Activated naive CD8-positive, alpha-beta T cell treated with anti-CD3 and anti-CD28 coated beads, Interleukin-2, amount 50 U/mL, for 24 hours (primary cell): ENCODE measurements at regions not wholly inside any gene's neighbourhood (a gene's known extent, or its start where the extent isn't known, plus 50 kb on each side); places are given as distances from the start of the nearest gene placed in this dataset.
A peak's percentile ranks its signal among the peaks of the same experiment; 100 is the strongest.
"Not testable (repeated sequence)": the region's sequence is repeated elsewhere in the genome, so short reads cannot be mapped to it uniquely, and the experiment has no call there.

ENCODE experiments used
- ATAC-seq: fragments of 150-1000 bp; cut with Tn5 transposase; one replicate; pipeline ENCODE4 v1.10.0; 2021
- DNase-seq: peaks from one replicate; pipeline ENCODE4 v3.0.0; 2021
- H3K27ac Mint-ChIP-seq: one replicate; pipeline ENCODE4 v1.8.0; 2021; ENCODE audit warnings: mild to moderate bottlenecking, mixed read lengths
- H3K27me3 Mint-ChIP-seq: one replicate; pipeline ENCODE4 v1.8.0; 2021; ENCODE audit warnings: mixed read lengths
- H3K36me3 Mint-ChIP-seq: one replicate; pipeline ENCODE4 v1.8.0; 2021; ENCODE audit warnings: low read depth, mixed read lengths
- H3K4me1 Mint-ChIP-seq: one replicate; pipeline ENCODE4 v1.8.0; 2021; ENCODE audit warnings: mixed read lengths
- H3K4me3 Mint-ChIP-seq: one replicate; pipeline ENCODE4 v1.8.0; 2021; ENCODE audit warnings: mild to moderate bottlenecking, moderate library complexity, mixed read lengths
- H3K9me3 Mint-ChIP-seq: one replicate; pipeline ENCODE4 v1.8.0; 2021; ENCODE audit warnings: mixed read lengths

- ATAC-seq (no peak), DNase-seq (no peak)
- H3K9me3 Mint-ChIP-seq: peaks cover 8% of the 10 kb centered on the region
Observed at GRCh38 chr7:148495605-148496004, 95.0 kb upstream of the C7orf33 start.

GRCh38 chr7:148500978-148501377, 89.6 kb upstream of the C7orf33 start:
- Mint-ChIP-seq H3K27ac (no peak overlapping the region), H3K36me3 (no peaks in the 10 kb centered on the region), H3K4me3 (no peak overlapping the region), H3K27me3 (peaks cover 13% of the 10 kb centered on the region), H3K4me1 (peaks cover 4% of the 10 kb centered on the region), H3K9me3 (no peaks in the 10 kb centered on the region)
- DNase-seq (no peak), ATAC-seq (no peak)

More at GRCh38 chr7:148495605-148496004, 95.0 kb upstream of the C7orf33 start:
- Mint-ChIP-seq H3K4me1 (no peaks in the 10 kb centered on the region), H3K27me3 (peaks cover 23% of the 10 kb centered on the region), H3K36me3 (no peaks in the 10 kb centered on the region), H3K27ac (no peak overlapping the region), H3K4me3 (no peak overlapping the region)

- ATAC-seq (no peak), DNase-seq (no peak)
- Mint-ChIP-seq H3K27ac (no peak overlapping the region), H3K36me3 (no peaks in the 10 kb centered on the region), H3K4me1 (peaks cover 20% of the 10 kb centered on the region), H3K27me3 (peaks cover 13% of the 10 kb centered on the region), H3K4me3 (no peak overlapping the region), H3K9me3 (no peaks in the 10 kb centered on the region)
Observed at GRCh38 chr7:148503900-148504487, 86.6 kb upstream of the C7orf33 start.

- DNase-seq: no peak
Observed at GRCh38 chr7:148505645-148506375, 84.8 kb upstream of the C7orf33 start.

GRCh38 chr7:148507064-148507573, 83.4 kb upstream of the C7orf33 start:
- DNase-seq, H3K9me3 Mint-ChIP-seq, H3K4me3 Mint-ChIP-seq, H3K36me3 Mint-ChIP-seq, H3K27me3 Mint-ChIP-seq: not testable (repeated sequence)
- Mint-ChIP-seq H3K27ac (peak overlapping the region; percentile 16), H3K4me1 (peaks cover 20% of the 10 kb centered on the region)
- peak; percentile 93 for ATAC-seq

More at GRCh38 chr7:148505645-148506375, 84.8 kb upstream of the C7orf33 start:
- Mint-ChIP-seq H3K27me3 (peaks cover 14% of the 10 kb centered on the region), H3K36me3 (no peaks in the 10 kb centered on the region), H3K9me3 (no peaks in the 10 kb centered on the region), H3K4me3 (no peak overlapping the region), H3K4me1 (peaks cover 20% of the 10 kb centered on the region), H3K27ac (no peak overlapping the region)
- ATAC-seq: no peak

- ATAC-seq (no peak), DNase-seq (peak; percentile 9)
- H3K27me3 Mint-ChIP-seq: peaks cover 9% of the 10 kb centered on the region
- peaks cover 20% of the 10 kb centered on the region for H3K4me1 Mint-ChIP-seq
- H3K9me3 Mint-ChIP-seq: no peaks in the 10 kb centered on the region
- H3K27ac Mint-ChIP-seq: no peak overlapping the region
- no peaks in the 10 kb centered on the region for H3K36me3 Mint-ChIP-seq
- H3K4me3 Mint-ChIP-seq: no peak overlapping the region
Observed at GRCh38 chr7:148507787-148508186, 82.8 kb upstream of the C7orf33 start.

DNA sequence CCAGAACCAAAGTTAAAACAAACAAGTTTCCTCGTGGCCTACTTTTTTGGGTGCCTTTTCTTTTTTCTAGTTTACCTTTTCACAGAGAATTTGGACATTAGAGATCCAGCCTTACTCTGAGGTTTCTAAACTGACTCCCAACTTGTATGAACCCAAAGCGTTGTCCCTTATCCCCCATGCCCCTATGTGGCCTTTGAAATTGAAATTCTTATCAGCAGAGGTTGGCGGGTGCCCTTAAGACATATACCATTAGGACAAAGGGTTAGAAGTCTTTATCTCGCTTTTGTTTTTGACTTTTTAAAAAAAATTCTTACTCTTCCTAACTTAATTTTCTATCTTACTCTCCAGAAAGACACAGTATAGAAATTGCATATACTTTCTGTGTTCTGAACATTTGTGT, 76.3 kb upstream of the C7orf33 start:
- ATAC-seq (no peak), DNase-seq (no peak)
- H3K27ac Mint-ChIP-seq: no peak overlapping the region
- no peaks in the 10 kb centered on the region for H3K4me1 Mint-ChIP-seq
- no peaks in the 10 kb centered on the region for H3K9me3 Mint-ChIP-seq
- H3K4me3 Mint-ChIP-seq: no peak overlapping the region
- peaks cover 12% of the 10 kb centered on the region for H3K27me3 Mint-ChIP-seq
- H3K36me3 Mint-ChIP-seq: no peaks in the 10 kb centered on the region

DNA sequence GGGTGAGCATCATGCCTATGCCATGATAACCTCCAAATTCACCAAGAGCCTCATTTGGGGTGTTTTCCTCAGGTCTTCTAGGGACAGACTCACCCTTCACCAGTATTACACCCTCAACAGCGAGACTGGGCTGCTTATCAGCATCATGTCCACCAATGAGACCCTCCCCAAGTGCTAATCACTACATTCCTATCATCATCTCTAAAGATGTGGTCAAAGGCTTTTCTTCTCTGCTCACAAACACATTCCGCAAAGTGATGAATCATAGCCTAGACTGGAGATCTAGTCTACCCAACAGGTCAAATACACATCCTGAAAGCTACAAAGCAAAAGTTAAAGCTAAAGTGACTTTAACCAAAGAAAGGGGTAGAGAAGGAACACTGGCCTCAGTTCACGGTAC, 75.3 kb upstream of the C7orf33 start:
- DNase-seq (no peak), ATAC-seq (no peak)
- Mint-ChIP-seq H3K9me3 (no peaks in the 10 kb centered on the region), H3K4me3 (no peak overlapping the region), H3K36me3 (no peaks in the 10 kb centered on the region), H3K27ac (no peak overlapping the region), H3K4me1 (no peaks in the 10 kb centered on the region), H3K27me3 (peaks cover 18% of the 10 kb centered on the region)

DNA sequence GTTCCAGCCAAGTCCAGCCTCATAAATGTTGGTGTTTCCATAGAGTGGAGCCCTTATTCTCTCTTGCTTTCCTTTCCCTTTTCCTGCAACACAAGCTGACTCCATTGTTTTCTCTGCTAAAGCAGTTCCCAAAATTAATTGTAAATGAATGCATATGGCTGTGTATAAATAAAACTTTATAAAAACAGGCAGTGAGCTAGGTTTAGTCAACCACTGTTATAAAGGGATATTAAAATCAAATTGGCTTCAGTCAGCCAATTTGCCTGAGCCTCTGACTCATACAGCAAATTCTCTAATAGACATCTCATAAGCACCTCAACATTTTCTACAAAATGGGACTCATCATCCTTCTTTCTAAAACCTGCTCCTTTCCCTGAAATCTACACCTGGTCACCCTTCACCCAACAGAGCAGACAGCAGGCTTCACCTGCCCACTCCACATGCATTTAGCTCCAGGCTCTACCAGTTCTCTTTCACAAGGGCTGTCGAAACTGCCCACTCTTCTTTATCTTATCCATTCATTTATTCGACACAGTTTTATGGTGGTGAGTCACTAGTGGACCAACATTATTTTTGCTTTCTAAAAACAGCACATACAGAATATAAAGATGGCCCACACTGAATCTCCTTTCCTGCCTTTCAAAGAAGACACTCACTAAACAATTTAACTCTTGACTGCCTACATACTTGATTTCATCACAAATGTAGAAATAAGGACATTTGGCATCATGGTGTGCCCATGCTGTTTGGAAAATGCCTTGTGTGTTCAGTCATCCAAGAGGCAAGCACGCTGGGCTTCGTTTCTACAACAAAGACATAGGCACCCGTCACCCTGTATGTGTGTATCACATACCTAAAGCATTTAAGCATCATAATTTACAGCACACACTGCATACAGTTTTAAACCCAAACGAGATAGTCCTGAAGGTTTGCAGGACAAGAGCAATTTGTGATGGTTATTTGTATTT, 74.6 kb upstream of the C7orf33 start:
- no peaks in the 10 kb centered on the region for H3K4me1 Mint-ChIP-seq
- H3K27ac Mint-ChIP-seq: no peak overlapping the region
- DNase-seq: no peak
- H3K36me3 Mint-ChIP-seq: no peaks in the 10 kb centered on the region
- H3K4me3 Mint-ChIP-seq: no peak overlapping the region
- no peak for ATAC-seq
- no peaks in the 10 kb centered on the region for H3K9me3 Mint-ChIP-seq
- H3K27me3 Mint-ChIP-seq: peaks cover 19% of the 10 kb centered on the region

DNA sequence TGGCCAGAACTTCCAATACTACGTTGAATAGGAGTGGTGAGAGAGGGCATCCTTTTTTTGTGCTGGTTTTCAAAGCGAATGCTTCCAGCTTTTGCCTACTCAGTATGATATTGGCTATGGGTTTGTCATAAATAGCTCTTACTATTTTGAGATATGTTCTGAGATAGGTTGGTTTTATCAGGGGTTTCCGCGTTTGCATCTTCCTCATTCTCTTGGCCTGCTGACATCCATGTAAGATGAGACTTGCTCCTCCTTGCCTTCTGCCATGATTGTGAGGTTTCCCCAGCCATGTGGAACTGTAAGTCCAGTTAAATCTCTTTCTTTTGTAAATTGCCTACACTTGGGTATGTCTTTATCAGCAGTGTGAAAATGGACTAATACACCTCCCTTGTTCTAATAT, 71.2 kb upstream of the C7orf33 start:
- H3K27ac Mint-ChIP-seq, ATAC-seq, H3K9me3 Mint-ChIP-seq: not testable (repeated sequence)

GRCh38 chr7:148521271-148521670, 69.3 kb upstream of the C7orf33 start:
- Mint-ChIP-seq H3K27ac (no peak overlapping the region), H3K9me3 (no peaks in the 10 kb centered on the region), H3K4me1 (no peaks in the 10 kb centered on the region), H3K27me3 (peaks cover 43% of the 10 kb centered on the region), H3K36me3 (no peaks in the 10 kb centered on the region), H3K4me3 (no peak overlapping the region)
- no peak for ATAC-seq
- DNase-seq: no peak

More for the DNA sequence above, 71.2 kb upstream of the C7orf33 start:
- not testable (repeated sequence) for DNase-seq, H3K36me3 Mint-ChIP-seq, H3K4me1 Mint-ChIP-seq, H3K4me3 Mint-ChIP-seq
- peaks cover 36% of the 10 kb centered on the region for H3K27me3 Mint-ChIP-seq

DNA sequence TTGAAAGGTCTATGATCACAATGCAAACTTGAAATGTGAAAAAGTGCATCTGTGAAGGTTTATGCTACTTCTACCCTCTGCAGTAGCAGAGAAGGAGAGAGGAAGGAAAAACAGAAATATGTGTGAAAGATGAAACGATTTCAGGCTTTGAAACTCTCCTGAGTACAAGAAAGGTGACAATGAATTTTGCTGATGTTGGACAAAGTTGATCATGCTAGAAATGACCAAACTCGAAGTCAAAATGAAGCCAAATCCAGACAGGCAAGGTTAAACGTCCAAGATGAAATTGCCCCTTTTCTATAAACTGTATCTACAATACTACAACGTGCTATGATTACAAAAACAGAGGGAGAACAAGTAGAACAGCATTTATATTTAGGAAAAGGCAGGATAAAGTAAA, 67.0 kb upstream of the C7orf33 start:
- no peak for DNase-seq
- no peaks in the 10 kb centered on the region for H3K9me3 Mint-ChIP-seq
- no peak for ATAC-seq
- no peak overlapping the region for H3K4me3 Mint-ChIP-seq
- peaks cover 44% of the 10 kb centered on the region for H3K27me3 Mint-ChIP-seq
- no peaks in the 10 kb centered on the region for H3K36me3 Mint-ChIP-seq
- H3K27ac Mint-ChIP-seq: no peak overlapping the region
- no peaks in the 10 kb centered on the region for H3K4me1 Mint-ChIP-seq

DNA sequence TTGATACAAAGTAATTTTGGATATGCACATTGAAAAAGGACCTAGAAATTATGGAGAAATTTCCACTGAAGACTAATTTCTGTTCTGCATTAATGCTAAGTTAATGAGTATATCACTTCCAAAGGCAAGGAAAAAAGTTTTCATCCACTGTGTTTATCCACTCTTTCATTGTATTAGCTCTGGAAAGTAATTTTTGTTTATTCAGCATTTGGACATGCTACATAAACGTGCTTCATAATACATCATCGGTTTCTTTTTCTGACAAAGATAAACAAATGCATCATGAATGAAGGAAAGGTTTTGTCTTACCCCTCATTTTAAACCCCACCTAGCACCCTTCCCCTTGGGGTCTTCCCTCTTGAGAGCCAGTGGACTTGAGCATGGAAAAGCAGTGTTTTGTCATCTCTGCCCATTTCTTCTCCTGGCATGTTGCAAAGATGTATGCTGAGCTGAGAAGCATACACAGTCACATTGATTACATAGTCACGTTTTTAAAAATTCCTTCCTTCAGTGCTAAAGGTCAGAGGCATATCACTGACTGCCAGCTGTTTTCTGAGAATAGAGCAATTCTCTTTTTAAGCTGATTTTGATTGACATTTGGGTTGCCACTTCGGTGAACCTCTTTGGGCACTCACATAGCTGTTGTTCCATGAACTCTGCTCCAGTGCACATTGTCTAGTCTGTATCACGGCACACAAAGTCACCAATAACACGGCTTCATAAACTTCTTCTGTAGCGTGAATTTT, 65.9 kb upstream of the C7orf33 start:
- ATAC-seq (no peak), DNase-seq (no peak)
- Mint-ChIP-seq H3K27me3 (peaks cover 38% of the 10 kb centered on the region), H3K36me3 (no peaks in the 10 kb centered on the region), H3K9me3 (no peaks in the 10 kb centered on the region), H3K4me3 (no peak overlapping the region), H3K4me1 (no peaks in the 10 kb centered on the region), H3K27ac (no peak overlapping the region)

GRCh38 chr7:148527717-148528168, 62.8 kb upstream of the C7orf33 start:
- H3K27me3 Mint-ChIP-seq: peaks cover 38% of the 10 kb centered on the region
- ATAC-seq (peak; percentile 98), DNase-seq (peak; percentile 88)
- no peaks in the 10 kb centered on the region for H3K4me1 Mint-ChIP-seq
- H3K4me3 Mint-ChIP-seq: no peak overlapping the region
- H3K27ac Mint-ChIP-seq: no peak overlapping the region
- no peaks in the 10 kb centered on the region for H3K9me3 Mint-ChIP-seq
- no peaks in the 10 kb centered on the region for H3K36me3 Mint-ChIP-seq
